NCI-H82 (cell line): ENCODE measurements at regions not wholly inside any gene's neighbourhood (a gene's known extent, or its start where the extent isn't known, plus 50 kb on each side); places are given as distances from the start of the nearest gene placed in this dataset.
"Not testable (repeated sequence)": the region's sequence is repeated elsewhere in the genome, so short reads cannot be mapped to it uniquely, and the experiment has no call there.

Experiments used
- DNase-seq: peaks from one replicate; lab custom pipeline; 2025; lab: John Stamatoyannopoulos, UW

DNA sequence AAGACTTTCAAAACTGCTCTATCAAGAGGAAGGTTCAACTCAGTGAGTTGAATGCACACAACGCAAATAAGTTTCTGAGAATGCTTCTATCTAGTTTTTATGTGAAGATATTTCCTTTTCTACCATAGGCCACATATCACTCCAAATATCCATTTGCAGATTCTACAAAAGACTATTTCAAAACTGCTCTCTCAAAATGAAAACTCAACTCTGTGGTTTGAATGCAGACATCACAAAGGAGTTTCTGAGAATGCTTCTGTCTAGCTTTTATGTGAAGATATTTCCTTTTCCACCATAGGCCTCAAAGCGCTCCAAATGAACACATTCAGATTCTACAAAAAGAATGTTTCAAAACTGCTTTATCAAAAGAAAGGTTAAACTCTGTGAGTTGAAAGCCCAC, 1093.1 kb upstream of the DEFB115 start:
- DNase-seq: not testable (repeated sequence)

DNA sequence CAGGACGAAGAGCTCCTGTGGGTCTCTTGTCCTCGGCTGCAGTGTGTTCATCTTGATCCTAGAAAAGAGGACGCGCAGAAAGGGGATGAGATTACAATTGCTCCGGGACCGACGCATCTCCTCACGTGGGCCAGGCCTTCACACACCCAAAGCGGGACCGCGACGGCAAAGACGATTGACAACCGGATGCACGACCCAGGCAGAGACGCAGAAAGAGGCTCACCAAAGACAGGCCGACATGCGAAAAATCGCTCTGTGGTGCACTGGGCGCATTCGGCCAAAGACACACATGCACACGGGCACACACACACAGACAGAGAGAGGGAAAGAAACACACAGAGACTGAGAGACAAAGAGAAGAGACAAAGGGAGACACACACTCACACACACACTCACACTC, 1089.9 kb upstream of the DEFB115 start:
- no peak for DNase-seq

DNA sequence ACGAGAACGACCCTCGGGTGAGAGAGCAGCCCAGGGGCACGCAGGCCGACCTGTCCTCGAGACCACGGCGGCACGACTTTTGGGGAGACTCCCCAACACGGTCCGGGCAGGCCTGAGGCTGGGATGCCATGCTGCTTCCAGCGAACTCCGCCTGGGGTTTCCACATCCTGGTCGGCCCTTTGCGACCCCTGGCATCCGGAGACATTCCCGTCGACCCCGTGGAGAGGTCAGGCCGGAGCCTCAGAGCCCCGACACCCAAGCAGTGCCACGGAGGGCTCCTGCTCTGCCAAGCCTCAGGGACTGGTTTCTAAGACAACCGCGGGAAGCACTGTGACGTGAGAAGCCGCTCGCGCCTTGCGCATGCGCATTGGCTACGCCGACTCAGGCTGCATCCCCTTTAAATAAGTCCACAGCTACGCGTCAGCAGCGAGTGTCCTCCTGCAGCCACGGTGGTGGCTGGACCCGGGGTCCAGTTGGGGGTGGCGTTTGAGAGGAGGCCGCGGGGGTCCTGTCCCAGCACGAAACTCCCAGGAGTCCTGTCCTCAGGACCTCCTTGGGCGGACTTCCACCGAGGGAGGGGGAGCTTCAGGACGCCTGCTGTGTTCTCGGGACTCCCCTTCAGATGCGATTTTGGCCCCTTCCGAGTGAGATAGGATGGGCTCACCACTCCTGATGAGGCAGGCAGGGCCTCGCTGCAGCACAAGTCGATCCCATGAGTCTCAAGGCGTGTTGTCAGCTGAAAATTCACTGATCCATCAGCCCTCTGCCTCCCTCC, 1089.3 kb upstream of the DEFB115 start:
- DNase-seq: no peak

DNA sequence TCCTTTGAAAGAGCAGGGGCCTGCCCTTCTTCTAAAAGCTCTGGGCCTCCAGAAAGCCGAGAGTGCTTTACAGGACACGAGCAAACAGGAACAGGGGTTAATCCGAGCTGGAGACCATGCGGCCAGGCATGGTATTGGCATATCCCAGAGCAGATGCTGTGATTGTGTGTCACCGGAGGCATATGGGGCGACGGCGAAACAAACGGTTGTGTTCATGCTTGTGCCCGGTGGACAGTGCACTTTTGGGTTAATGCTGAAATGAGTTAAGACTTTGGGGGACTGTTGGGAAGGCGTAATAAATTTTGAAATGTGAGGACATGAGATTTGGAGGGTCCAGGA, 1088.7 kb upstream of the DEFB115 start:
- DNase-seq: peak; percentile 3

DNA sequence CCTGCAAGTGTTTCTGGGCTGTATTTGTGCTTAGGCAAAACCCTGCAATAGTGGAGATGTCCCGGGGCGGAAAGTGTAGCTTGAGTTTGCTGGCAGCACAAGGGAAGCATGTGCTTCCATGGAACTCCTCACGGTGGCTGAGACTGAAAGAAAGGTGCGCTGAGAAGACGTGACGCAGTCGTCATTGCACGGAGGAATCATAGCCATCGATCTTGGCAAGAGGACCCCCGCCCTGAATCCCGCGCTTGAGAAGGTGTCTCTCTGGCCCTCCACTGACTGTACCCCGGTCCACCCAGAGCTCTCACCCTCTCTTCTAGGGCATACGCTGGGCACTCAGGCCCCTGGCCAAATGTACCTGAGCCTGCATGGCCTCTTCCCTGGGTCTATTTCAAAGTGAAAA, 1081.8 kb upstream of the DEFB115 start:
- no peak for DNase-seq

DNA sequence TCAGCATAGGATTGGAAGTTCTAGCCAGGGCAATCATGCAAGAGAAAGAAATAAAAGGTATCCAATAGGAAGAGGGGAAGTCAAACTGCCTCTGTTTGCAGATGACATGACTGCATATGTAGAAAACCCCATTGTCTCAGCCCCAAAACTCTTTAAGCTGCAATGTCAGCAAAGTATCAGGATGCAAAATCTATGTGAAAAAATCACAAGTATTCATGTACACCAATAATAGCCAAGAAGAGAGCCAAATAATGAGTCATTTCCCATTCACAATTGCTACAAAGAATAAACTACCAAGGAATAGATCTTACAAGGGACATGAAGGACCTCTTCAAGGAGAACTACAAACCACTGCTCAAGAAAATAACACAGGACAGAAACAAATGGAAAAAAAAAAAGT, 1074.3 kb upstream of the DEFB115 start:
- not testable (repeated sequence) for DNase-seq

DNA sequence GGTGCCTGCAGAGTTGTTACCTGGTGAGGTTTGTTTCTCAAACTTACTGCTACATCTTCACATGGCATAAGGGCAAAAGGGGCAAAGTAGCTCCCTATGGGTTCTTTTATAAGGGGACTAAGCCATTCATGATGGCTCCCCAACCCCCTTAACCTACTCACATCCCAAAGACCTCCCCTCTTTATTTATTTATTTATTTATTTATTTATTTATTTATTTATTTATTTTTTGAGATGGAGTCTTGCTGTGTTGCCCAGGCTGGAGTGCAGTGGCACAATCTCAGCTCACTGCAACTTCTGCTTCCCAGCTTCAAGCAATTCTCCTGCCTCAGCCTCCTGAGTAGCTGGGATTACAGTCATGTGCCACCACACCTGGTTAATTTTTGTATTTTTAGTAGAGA, 1065.7 kb upstream of the DEFB115 start:
- DNase-seq: not testable (repeated sequence)

DNA sequence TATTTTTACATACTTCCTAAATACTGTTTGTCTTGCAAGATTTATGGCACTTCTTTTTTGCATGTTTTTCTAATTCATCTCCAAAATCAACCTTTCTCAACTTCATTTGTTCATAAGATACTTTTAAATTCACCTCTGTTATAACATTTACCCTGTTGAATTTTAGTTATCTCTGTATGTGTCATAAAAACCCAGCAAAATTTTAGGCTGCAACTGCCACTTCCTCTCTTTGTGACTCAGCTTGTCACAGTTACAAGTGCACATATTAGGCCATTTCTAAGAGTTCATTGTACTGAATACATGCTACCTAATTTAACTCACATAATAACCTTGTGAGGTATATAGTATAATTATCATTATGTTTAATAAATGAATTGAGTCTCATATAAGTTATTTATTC, 1023.0 kb upstream of the DEFB115 start:
- not testable (repeated sequence) for DNase-seq

DNA sequence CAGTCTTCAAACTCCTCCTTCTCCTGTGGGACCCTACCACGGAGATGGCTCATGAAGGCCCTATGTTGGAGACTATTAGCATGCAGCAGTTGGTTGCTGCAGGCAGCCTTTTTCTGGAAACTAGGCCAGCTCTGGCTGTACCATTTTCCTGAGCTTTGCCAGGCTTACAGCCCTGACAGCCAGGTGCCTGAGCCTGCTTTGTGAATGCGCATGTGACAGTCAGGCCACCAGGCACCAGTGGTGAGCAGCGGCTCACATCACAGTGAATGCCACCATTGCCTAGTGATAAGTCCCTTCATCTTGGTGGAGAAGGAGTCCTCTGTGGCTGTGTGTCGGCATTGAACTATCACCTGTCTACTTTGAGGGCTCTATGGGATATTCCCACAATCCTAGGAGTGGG, 982.4 kb upstream of the DEFB115 start:
- DNase-seq: not testable (repeated sequence)

DNA sequence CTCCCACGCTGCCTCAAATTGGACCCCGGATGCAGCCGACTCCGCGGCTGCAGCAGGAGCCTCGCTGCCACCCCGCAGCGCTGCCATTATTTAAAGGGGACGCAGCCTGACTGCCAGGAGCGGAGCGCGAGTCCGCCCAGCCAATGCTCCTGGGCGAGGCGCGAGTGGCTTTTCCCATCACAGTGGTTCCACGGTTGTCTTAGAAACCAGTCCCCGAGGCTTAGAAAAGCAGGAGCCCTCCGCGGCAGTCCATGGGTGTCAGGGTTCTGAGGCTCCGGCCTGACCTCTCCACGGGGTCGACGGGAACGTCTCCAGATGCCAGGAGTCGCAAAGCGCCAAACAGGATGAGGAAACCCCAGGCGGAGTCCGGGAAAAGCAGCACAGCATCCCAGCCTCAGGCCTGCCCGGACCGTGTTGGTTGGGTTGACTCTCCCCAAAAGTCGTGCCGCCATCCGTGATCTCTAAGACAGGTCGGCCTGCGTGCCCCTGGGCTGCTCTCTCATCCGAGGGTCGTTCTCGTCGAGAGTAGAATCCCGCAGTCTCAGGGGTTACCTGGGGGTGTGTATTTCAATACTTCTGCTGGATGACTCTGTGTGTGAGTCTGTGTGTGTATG, 975.8 kb upstream of the DEFB115 start:
- no peak for DNase-seq

DNA sequence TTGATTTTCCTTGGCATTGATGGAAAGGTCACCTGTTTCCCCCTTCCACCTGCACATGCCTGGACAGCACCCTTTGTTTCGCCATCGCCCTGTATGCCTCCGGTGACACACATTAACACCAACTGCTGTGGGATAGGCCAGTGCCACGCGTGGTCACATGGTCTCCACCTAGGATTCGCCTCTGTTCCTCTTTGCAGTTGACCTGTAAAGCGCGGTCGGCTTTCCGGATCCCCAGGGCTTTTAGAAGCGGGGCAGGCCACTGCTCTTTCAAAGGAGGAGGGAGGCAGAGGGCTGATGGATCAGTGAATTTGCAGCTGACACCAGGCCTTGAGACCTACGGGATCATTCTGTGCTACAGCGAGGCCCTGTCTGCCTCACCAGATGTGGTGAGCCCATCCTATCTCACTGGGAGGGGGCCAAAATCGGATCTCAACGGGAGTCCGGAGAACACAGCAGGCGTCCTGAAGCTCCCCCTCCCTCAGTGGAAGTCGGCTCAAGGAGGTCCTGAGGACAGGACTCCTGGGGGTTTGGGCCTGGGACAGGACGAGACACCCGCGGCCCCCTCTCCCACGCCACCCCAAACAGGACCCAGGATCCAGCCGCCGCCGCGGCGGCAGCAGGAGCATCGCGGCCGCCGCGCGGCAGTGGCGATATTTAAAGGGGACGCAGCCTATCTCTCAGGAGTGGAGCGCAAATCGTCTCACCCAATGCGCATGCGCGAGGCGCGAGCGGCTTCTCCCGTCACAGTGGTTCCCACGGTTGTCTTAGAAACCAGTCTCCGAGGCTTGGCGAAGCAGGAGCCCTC, 973.8 kb upstream of the DEFB115 start:
- peak; percentile 92 for DNase-seq

DNA sequence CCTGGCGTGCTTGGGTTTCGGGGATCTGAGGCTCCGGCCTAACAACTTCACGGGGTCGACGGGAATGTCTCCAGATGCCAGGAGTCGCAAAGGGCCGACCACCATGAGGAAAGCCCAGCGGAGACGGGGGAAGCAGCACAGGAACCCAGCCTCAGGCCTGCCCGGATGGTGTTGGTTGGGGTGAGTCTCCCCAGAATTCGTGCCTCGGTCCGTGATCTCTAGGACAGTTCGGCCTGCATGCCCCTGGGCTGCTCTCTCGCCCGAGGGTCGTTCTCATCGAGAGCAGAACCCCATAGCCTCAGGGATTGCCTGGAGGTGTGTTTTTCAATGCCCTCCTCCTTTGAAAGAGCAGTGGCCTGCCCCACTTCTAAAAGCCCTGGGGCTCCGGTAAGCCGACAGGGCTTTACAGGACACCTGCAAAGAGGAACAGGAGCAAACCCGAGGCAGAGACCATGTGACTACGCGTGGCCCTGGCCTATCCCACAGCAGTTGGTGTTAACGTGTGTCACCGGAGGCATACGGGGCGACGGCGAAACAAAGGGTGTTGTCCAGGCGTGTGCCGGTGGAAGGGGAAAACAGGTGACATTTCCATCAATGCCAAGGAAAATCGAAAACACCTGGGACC, 973.1 kb upstream of the DEFB115 start:
- no peak for DNase-seq

DNA sequence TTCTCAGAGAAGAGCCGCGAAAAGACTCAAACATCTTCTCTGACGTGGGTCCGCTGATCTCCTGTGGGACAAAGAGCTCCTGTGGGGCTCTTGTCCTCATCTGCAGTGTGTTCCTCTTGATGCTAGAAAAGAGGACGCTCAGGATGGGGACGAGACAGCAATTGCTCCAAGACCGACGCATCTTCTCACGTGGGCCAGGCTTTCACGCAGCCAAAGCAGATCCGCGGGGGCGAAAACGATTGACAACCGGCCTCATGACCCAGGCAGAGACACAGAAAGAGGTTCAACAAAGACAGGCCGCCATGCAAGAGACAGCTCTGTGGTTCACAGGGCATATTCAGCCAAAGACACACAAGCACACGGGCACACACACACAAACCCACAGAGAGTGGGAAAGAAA, 971.8 kb upstream of the DEFB115 start:
- no peak for DNase-seq

DNA sequence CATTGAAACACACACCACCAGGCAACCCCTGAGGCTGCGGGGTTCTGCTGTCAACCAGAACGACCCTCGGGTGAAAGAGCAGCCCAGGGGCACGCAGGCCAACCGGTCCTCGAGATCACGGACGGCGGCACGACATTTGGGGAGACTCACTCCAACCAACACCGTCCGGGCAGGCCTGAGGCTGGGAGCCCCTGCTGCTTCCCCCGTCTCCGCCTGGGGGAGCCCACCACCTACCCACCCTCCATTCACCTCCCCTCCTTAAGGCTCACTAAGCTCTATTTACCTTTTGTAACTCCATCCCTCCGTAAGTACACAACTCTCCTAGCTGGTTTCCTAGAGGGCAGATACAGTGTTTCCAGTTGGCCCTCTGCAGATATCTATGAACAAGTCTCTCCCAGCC, 971.3 kb upstream of the DEFB115 start:
- DNase-seq: peak; percentile 53

DNA sequence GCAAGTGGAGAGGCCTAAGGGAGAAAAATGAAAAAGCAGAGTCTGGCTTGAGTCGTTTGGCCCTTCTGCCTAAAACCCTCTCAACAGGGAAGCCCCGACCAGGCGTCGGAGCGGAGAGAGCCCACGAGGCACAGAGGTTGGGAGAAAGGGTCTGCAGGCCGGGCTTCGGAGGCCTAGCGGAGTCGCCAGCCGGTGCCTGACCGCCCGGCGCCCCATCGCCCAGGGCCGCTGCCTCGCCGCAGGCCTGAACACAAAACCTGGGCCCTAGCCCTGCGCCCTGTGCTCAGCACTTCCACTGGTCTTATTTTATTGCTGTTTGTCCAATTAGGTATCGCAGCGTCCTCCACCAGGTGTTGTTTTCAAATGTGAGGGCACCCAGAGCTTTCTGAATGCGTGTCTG, 970.0 kb upstream of the DEFB115 start:
- not testable (repeated sequence) for DNase-seq

DNA sequence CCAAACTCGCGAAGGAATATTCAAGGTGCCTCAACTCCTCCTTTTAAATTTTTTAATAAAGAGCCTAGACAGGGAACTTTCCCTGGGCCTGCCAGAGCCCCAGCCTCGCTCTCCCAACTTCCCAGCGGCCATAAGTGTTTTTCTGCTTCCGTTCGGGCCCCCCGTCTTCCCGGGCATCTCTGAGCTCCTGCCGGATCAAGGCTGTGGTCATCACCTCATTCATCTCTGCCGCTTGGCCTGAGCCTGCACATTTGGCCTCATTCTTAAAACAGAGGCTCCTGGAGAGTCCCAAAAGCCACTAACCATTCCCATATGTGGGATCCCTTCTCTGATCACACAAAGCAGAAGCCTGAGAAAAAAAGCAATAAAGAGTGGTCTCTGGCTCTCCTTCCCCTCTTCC, 969.1 kb upstream of the DEFB115 start:
- DNase-seq: no peak

DNA sequence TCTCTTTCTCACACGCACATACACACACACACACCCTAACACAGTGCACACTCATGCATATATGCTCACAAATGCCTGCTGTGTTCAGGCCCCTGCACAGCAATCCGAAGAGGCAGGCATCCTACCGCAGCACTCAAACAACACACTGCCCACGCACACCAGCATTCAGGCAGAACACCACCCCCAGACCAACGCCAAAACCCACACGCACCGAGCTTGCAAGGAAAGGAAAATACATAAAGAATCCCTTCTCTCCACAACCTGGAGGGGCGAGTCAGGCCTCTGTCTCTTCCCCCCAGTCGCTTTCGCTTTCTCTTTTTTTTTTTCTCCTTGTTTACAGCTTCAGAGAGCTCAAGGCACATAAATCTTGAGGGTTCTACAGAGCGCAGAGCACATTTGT, 968.4 kb upstream of the DEFB115 start:
- DNase-seq: not testable (repeated sequence)

DNA sequence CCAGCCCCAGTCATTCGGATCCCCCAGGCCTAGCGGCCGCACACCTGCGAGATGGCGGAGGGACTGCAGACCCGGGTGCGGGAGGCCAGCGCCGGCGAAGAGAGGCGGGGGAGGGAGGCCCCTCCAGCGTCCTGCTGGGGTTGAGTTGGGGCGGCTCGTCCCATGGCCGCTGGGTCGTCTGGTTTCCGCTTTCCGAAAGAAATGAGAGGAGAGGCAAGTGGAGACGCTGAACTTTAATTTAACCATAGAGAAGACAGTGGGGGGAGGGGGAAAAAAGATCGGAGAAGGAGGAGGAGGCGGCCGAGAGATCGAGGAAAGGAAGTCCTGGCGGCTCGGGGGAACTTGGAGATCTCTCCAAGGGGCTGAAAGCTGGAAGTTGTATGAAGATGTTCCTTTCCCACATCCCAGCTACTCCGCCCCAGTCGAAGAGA, 967.7 kb upstream of the DEFB115 start:
- DNase-seq: not testable (repeated sequence)

DNA sequence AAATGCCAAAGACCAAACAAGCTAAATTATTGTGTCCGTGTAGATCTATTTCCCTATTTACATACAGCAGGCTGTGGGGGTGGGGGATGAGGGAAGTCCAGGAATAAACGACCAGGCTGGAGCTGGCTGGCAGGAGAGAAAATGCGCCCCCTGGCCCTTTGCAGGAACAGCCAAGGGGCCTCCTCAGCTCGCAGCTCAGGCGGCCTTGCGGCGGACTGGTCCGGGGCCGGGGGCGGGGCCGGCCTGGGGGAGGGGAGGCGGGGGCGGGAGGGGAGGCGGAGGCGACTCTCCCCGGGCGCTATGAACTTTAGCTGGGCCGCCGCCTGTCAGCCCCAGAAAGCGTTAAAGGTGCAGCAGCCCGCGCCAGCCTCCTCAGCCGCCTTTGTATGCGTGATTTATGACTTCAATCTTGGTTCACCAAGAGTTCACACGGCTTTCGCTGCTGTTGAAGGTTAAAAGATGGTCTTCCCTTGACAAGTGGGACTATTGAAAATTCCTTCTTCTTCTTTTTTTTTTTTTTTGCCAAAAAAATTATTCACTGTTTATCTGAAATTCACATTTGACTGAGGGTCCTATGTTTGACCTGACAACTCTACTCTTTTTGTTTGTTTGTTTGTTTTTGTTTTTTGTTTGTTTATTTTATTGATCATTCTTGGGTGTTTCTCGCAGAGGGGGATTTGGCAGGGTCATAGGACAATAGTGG, 967.0 kb upstream of the DEFB115 start:
- DNase-seq: peak; percentile 82

DNA sequence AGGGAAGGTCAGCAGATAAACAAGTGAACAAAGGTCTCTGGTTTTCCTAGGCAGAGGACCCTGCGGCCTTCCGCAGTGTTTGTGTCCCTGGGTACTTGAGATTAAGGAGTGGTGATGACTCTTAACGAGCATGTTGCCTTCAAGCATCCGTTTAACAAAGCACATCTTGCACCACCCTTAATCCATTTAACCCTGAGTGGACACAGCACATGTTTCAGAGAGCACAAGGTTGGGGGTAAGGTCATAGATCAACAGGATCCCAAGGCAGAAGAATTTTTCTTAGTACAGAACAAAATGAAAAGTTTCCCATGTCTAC, 966.4 kb upstream of the DEFB115 start:
- not testable (repeated sequence) for DNase-seq

DNA sequence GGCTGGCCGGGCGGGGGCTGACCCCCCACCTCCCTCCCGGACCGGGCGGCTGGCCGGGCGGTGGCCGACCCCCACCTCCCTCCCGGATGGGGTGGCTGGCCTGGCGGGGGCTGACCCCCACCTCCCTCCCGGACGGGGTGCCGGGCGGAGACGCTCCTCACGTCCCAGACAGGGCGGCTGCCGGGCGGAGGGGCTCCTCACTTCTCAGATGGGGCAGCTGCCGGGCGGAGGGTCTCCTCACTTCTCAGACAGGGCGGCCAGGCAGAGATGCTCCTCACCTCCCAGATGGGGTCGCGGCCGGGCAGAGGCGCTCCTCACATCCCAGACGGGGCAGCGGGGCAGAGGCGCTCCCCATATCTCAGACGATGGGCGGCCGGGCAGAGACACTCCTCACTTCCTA, 965.8 kb upstream of the DEFB115 start:
- not testable (repeated sequence) for DNase-seq

DNA sequence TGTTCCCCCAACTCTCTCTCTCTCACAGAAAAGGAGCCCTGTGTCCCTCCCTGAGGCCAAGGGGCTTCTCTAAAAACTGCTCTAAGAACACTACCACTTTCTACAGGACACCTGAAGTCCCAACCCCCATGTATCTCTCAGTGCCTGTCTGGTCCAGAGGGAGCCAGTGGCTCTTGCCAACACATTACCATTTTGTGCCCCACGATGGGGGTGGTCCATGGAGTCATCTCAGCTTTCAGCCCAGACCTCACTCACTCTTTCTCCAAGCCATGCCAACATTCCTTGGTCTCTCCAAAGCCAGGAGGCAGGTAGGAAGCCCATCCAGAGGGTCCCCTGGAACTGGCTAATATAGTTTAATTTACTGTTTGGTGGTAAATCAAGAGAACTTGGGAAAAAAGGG, 962.1 kb upstream of the DEFB115 start:
- not testable (repeated sequence) for DNase-seq
